ENCODE measurements at regions not wholly inside any gene's neighbourhood (a gene's known extent, or its start where the extent isn't known, plus 50 kb on each side); places are given as distances from the start of the nearest gene placed in this dataset.

GRCh38 chr9:31608416-31608815 is 776.0 kb upstream of the ACO1 start:
- Mint-ChIP-seq H3K9me3 (no peaks in the 10 kb centered on the region), H3K27ac (no peak overlapping the region)
- DNase-seq, result no peak

More at GRCh38 chr9:31608416-31608815, 776.0 kb upstream of the ACO1 start:
- H2AK5ac ChIP-seq (ENCODE audit: insufficient read length, low read length), result no peak overlapping the region
- H3K27me3 Mint-ChIP-seq (ENCODE audit: low read depth), result no peaks in the 10 kb centered on the region
- no peaks in the 10 kb centered on the region for H3K79me1 ChIP-seq (ENCODE audit: insufficient read depth, low read depth, low read length, poor library complexity, severe bottlenecking)
- no peak overlapping the region for H2BK12ac ChIP-seq (ENCODE audit: insufficient read length, low read depth, low read length)
- H3K27me3 ChIP-seq (ENCODE audit: insufficient read depth, low read length), result no peaks in the 10 kb centered on the region
- H2BK120ac ChIP-seq (ENCODE audit: low read depth, low read length, poor library complexity, severe bottlenecking), result no peak overlapping the region
- no peaks in the 10 kb centered on the region for H3K9me3 ChIP-seq (ENCODE audit: control insufficient read depth, low read depth, low read length)
- no peaks in the 10 kb centered on the region for H4K20me1 ChIP-seq (ENCODE audit: control insufficient read depth, insufficient read depth, insufficient read length)
- H3K36me3 Mint-ChIP-seq (ENCODE audit: insufficient read depth in 1 of 3, low read depth in 3 of 3), result no peaks in the 10 kb centered on the region
- no peak overlapping the region for H4K91ac ChIP-seq (ENCODE audit: insufficient read length, low read depth, low read length)
- H3K4me3 Mint-ChIP-seq, result no peak overlapping the region
- TF ChIP-seq CTCF (conservative IDR thresholded peaks at IDR 0.05), result no peak
- H3K27ac ChIP-seq (ENCODE audit: insufficient read length, low read depth, low read length), result no peak overlapping the region
- no peak overlapping the region for H2BK15ac ChIP-seq (ENCODE audit: low read depth, low read length)
- H3K23me2 ChIP-seq (ENCODE audit: insufficient read length, low read depth, low read length, poor library complexity, severe bottlenecking), result no peaks in the 10 kb centered on the region
- H2BK20ac ChIP-seq (ENCODE audit: low read depth, low read length, poor library complexity, severe bottlenecking), result no peak overlapping the region
- no peak overlapping the region for H3K4me2 ChIP-seq (ENCODE audit: insufficient read depth, insufficient read length, low read length)
- H4K8ac ChIP-seq (replicated peaks; ENCODE audit: insufficient read length, low read depth, low read length), result no peak overlapping the region
- H3K79me2 ChIP-seq (ENCODE audit: insufficient read depth, low read length), result no peaks in the 10 kb centered on the region
- no peak overlapping the region for H2AFZ ChIP-seq (ENCODE audit: low read length)
- H4K5ac ChIP-seq (ENCODE audit: insufficient read length, low read depth, low read length), result no peak overlapping the region
- no peak overlapping the region for H3K23ac ChIP-seq (ENCODE audit: insufficient read length, low read depth, low read length)
- no peak overlapping the region for H3T11ph ChIP-seq (ENCODE audit: low read length)
- no peaks in the 10 kb centered on the region for H3K4me1 ChIP-seq (ENCODE audit: insufficient read depth, low read length)
- H2BK5ac ChIP-seq (ENCODE audit: insufficient read length, low read length), result no peak overlapping the region
- H3K4me1 Mint-ChIP-seq, result peaks cover 6 to 12% of the 10 kb centered on the region in 2 experiments
- no peak overlapping the region for H3K14ac ChIP-seq (ENCODE audit: insufficient read depth, low read length)
- no peak overlapping the region for H3K9ac ChIP-seq (ENCODE audit: extremely low read depth, insufficient read length, low read length)
- no peak overlapping the region for H3K18ac ChIP-seq (ENCODE audit: insufficient read length, low read depth, low read length)
- H3K4ac ChIP-seq (ENCODE audit: low read depth, low read length), result no peak overlapping the region
- H3K56ac ChIP-seq (ENCODE audit: insufficient read length, low read depth, low read length), result no peak overlapping the region

Data from H9 (cell line).